Liver (tissue), 8 donors: ENCODE measurements at regions not wholly inside any gene's neighbourhood (a gene's known extent, or its start where the extent isn't known, plus 50 kb on each side); places are given as distances from the start of the nearest gene placed in this dataset.

Source experiments
- DNase-seq: peaks from one replicate; pipeline ENCODE4 v3.0.0-alpha.2; 2017; ENCODE audit warnings: low spot score
- H3K27ac ChIP-seq, 2 donors: one replicate each; pipeline ENCODE4 v1.7.0; 2013; ENCODE audit warnings: inconsistent platforms in 2 of 2, low read length in 2 of 2, control low read depth in 1 of 2, low read depth in 1 of 2, mild to moderate bottlenecking in 1 of 2
- H3K27me3 ChIP-seq, 4 donors: one replicate each; pipeline versions ENCODE4 v1.6.1 to v1.7.0; 2013; ENCODE audit warnings: low read length in 3 of 4, inconsistent platforms in 1 of 4, mild to moderate bottlenecking in 1 of 4, moderate library complexity in 1 of 4; ENCODE audit not compliant: control insufficient read depth in 4 of 4, insufficient read depth in 4 of 4
- H3K36me3 ChIP-seq, 4 donors: one replicate each; pipeline versions ENCODE4 v1.6.1 to v1.7.0; 2013; ENCODE audit warnings: low read length in 3 of 4, mild to moderate bottlenecking in 3 of 4, low read depth in 1 of 4, moderate library complexity in 1 of 4; ENCODE audit not compliant: control insufficient read depth in 4 of 4, insufficient read depth in 3 of 4
- H3K4me1 ChIP-seq, 4 donors: one replicate each; pipeline versions ENCODE4 v1.6.1 to v1.7.0; 2013; ENCODE audit warnings: low read length in 3 of 4, mild to moderate bottlenecking in 3 of 4, moderate library complexity in 1 of 4; ENCODE audit not compliant: control insufficient read depth in 4 of 4, insufficient read depth in 4 of 4
- H3K4me3 ChIP-seq, 3 donors: one replicate each; pipeline versions ENCODE4 v1.6.1 to v1.7.0; 2013; ENCODE audit warnings: low read length in 3 of 3, control low read depth in 1 of 3, low read depth in 1 of 3, mild to moderate bottlenecking in 1 of 3
- H3K9ac ChIP-seq, 2 donors: one replicate each; pipeline ENCODE4 v1.7.0; 2013; ENCODE audit warnings: low read length in 2 of 2, mild to moderate bottlenecking in 2 of 2, moderate library complexity in 2 of 2, control low read depth in 1 of 2, low read depth in 1 of 2
- H3K9me3 ChIP-seq, 4 donors: one replicate each; pipeline versions ENCODE4 v1.6.1 to v1.7.0; 2013; ENCODE audit warnings: low read length in 3 of 4; ENCODE audit not compliant: control insufficient read depth in 4 of 4
- CTCF ChIP-seq: fragments of 150-350 bp; IDR thresholded peaks from 2 replicates; pipeline ENCODE4 v1.5.1; 2017; ENCODE audit warnings: improper control_type of control experiment, low read depth, low read length; ENCODE audit not compliant: missing input control
- EGR1 ChIP-seq, 2 donors: IDR thresholded peaks; 2 replicates each; pipeline ENCODE4 v1.6.1; 2016 to 2018; ENCODE audit warnings: antibody characterized with exemption in 2 of 2, low read depth in 2 of 2
- GABPA ChIP-seq, 2 donors: IDR thresholded peaks in 1 of 2; conservative IDR thresholded peaks in 1 of 2; 2 replicates each; pipeline ENCODE4 v1.6.1; 2016; ENCODE audit warnings: antibody characterized with exemption in 2 of 2, mild to moderate bottlenecking in 1 of 2, moderate library complexity in 1 of 2
- HNF4A ChIP-seq, 2 donors: conservative IDR thresholded peaks; 2 replicates each; pipeline ENCODE4 v1.6.1; 2016; ENCODE audit warnings: antibody characterized with exemption in 2 of 2, mild to moderate bottlenecking in 2 of 2
- HNF4G ChIP-seq: IDR thresholded peaks from 2 replicates; pipeline ENCODE4 v1.6.1; 2016; ENCODE audit warnings: antibody characterized with exemption
- MAX ChIP-seq: IDR thresholded peaks from 2 replicates; pipeline ENCODE4 v1.6.1; 2016; ENCODE audit warnings: antibody characterized with exemption
- NR2F2 ChIP-seq: IDR thresholded peaks from 2 replicates; pipeline ENCODE4 v1.6.1; 2016; ENCODE audit warnings: antibody characterized with exemption
- REST ChIP-seq: IDR thresholded peaks from 2 replicates; pipeline ENCODE4 v1.6.1; 2016; ENCODE audit warnings: antibody characterized with exemption, mild to moderate bottlenecking
- SP1 ChIP-seq: IDR thresholded peaks from 2 replicates; pipeline ENCODE4 v1.6.1; 2018; ENCODE audit warnings: antibody characterized with exemption, mild to moderate bottlenecking
- TAF1 ChIP-seq: conservative IDR thresholded peaks from 2 replicates; pipeline ENCODE4 v1.6.1; 2016; ENCODE audit warnings: antibody characterized with exemption, mild to moderate bottlenecking
- YY1 ChIP-seq: IDR thresholded peaks from 2 replicates; pipeline ENCODE4 v1.6.1; 2016; ENCODE audit warnings: antibody characterized with exemption, mild to moderate bottlenecking
- ZBTB33 ChIP-seq: IDR thresholded peaks from 2 replicates; pipeline ENCODE4 v1.6.1; 2016; ENCODE audit warnings: antibody characterized with exemption
- WGBS: extraction: QIAGEN DNeasy Blood & Tissue Kit; methylation state at CpG from one replicate; pipeline ENCODE4 v1.1.7; 2013; 5-methylcytosine and 5-hydroxymethylcytosine counted together
- TF ChIP-seq, protein P1 (sequence below): IDR thresholded peaks from 2 replicates; pipeline ENCODE4 v1.6.1; 2016; ENCODE audit warnings: antibody characterized with exemption
- donor health status: healthy.
- donor health status: healthy.
- donor health status: healthy.
- donor health status: healthy.
- donor health status: healthy.

DNA sequence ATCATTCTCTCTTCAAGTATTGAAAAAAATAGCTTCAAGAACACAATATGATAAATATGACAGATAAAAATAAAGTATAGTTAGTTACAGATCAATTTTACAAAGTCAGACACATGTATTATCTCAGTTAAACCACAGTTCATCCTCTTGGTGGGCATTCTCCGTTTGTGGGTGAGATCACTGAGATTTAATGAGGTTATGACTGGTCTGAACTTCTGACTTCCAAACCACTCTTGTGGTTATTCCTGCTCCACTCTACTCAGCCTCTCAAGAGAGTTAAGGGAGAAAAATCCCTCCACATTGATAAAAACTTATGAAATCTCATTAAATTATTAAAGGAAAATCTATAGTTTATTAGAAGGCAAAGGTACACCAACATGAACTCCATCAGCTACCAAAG is 229.9 kb upstream of the LRTM1 start:
- Histone ChIP-seq H3K36me3 (no peaks in the 10 kb centered on the region), H3K27me3 (no peaks in the 10 kb centered on the region), H3K27ac (no peak overlapping the region), H3K4me1 (no peaks in the 10 kb centered on the region), H3K4me3 (no peak overlapping the region), H3K9me3 (peaks cover 0 to 4% (median 0%) of the 10 kb centered on the region in 4 donors), H3K9ac (no peak overlapping the region)
- WGBS: 72% methylated on average over 1 of the region's 1 CpG
- TF ChIP-seq MAX: no peak
- no peak for TF ChIP-seq EGR1 (IDR thresholded peaks at IDR 0.05; ENCODE audit: low read depth in 2 of 2)
- TF ChIP-seq HNF4G: no peak
- TF ChIP-seq, protein P1, sequence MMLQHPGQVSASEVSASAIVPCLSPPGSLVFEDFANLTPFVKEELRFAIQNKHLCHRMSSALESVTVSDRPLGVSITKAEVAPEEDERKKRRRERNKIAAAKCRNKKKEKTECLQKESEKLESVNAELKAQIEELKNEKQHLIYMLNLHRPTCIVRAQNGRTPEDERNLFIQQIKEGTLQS: no peak
- no peak for TF ChIP-seq GABPA (IDR thresholded peaks at IDR 0.05 in 1 of 2, conservative IDR thresholded peaks at IDR 0.05 in 1 of 2)
- no peak for TF ChIP-seq YY1
- TF ChIP-seq SP1: no peak
- no peak for TF ChIP-seq CTCF
- no peak for TF ChIP-seq REST
- TF ChIP-seq HNF4A (conservative IDR thresholded peaks at IDR 0.05): no peak
- TF ChIP-seq ZBTB33: no peak
- no peak for TF ChIP-seq TAF1
- DNase-seq: no peak

- Histone ChIP-seq H3K4me1 (no peaks in the 10 kb centered on the region), H3K9me3 (peaks cover 0 to 4% (median 0%) of the 10 kb centered on the region in 4 donors), H3K9ac (no peak overlapping the region), H3K27ac (no peak overlapping the region), H3K27me3 (no peaks in the 10 kb centered on the region), H3K4me3 (no peak overlapping the region), H3K36me3 (no peaks in the 10 kb centered on the region)
- 79% methylated on average over 9 of the region's 9 CpGs for WGBS
- DNase-seq: no peak
- no peak for TF ChIP-seq HNF4A (conservative IDR thresholded peaks at IDR 0.05)
- no peak for TF ChIP-seq NR2F2
- TF ChIP-seq, protein P1: no peak
These were observed 229.2 kb upstream of the LRTM1 start for GRCh38 chr3:55156851-55157650.
